Fibroblast of lung (primary cell): ENCODE measurements at regions not wholly inside any gene's neighbourhood (a gene's known extent, or its start where the extent isn't known, plus 50 kb on each side); places are given as distances from the start of the nearest gene placed in this dataset.

Experiments used
- DNase-seq, 2 donors: peaks; one replicate each; pipeline versions ENCODE4 v3.0.0 to v3.0.0-alpha.2; 2010; ENCODE audit warnings: low read depth in 2 of 2
- H2AFZ ChIP-seq: 2 replicates; pipeline ENCODE4 v1.5.1; 2012; ENCODE audit warnings: low read length, control low read depth, inconsistent platforms
- H3K27ac ChIP-seq: 2 replicates; pipeline ENCODE4 v1.5.1; 2011; ENCODE audit warnings: low read length, control low read depth; ENCODE audit not compliant: insufficient read depth
- H3K27me3 ChIP-seq: 2 replicates; pipeline ENCODE4 v1.5.1; 2011; ENCODE audit warnings: mild to moderate bottlenecking, low read length; ENCODE audit not compliant: control insufficient read depth, insufficient read depth
- H3K36me3 ChIP-seq: 2 replicates; pipeline ENCODE4 v1.5.1; 2011; ENCODE audit warnings: low read length; ENCODE audit not compliant: control insufficient read depth, insufficient read depth
- H3K4me1 ChIP-seq: 2 replicates; pipeline ENCODE4 v1.5.1; 2011; ENCODE audit warnings: low read length; ENCODE audit not compliant: control insufficient read depth, insufficient read depth; ENCODE audit errors: extremely low read depth
- H3K4me2 ChIP-seq: 2 replicates; pipeline ENCODE4 v1.5.1; 2011; ENCODE audit warnings: low read length, control low read depth; ENCODE audit not compliant: insufficient read depth; ENCODE audit errors: extremely low read depth
- H3K4me3 ChIP-seq, 4 experiments: fragments of 200-600 bp in 1 of 4; sonication (generic) in 1 of 4; replicated peaks in 1 of 4; 2 replicates each; pipeline ENCODE4 v1.5.1; 2011 to 2016; ENCODE audit warnings: low read length in 4 of 4, low read depth in 3 of 4, mild to moderate bottlenecking in 3 of 4, control low read depth in 2 of 4, inconsistent platforms in 1 of 4, mixed read lengths in 1 of 4; ENCODE audit not compliant: insufficient read depth in 1 of 4; ENCODE audit errors: control extremely low read depth in 1 of 4
- H3K79me2 ChIP-seq: 2 replicates; pipeline ENCODE4 v1.5.1; 2012; ENCODE audit warnings: mild to moderate bottlenecking, low read length, inconsistent platforms; ENCODE audit not compliant: control insufficient read depth, insufficient read depth
- H3K9ac ChIP-seq: 2 replicates; pipeline ENCODE4 v1.5.1; 2011; ENCODE audit warnings: mild to moderate bottlenecking, low read length, control low read depth; ENCODE audit not compliant: insufficient read depth
- H3K9me3 ChIP-seq: 2 replicates; pipeline ENCODE4 v1.5.1; 2012; ENCODE audit warnings: low read depth, low read length; ENCODE audit not compliant: control insufficient read depth, insufficient read depth
- H4K20me1 ChIP-seq: 2 replicates; pipeline ENCODE4 v1.5.1; 2011; ENCODE audit warnings: low read length; ENCODE audit not compliant: control insufficient read depth, insufficient read depth; ENCODE audit errors: extremely low read depth
- CTCF ChIP-seq, 2 donors: IDR thresholded peaks in 1 of 2; conservative IDR thresholded peaks in 1 of 2; 1 replicate in 1 of 2; 2 replicates in 1 of 2; pipeline ENCODE4 v1.5.1; 2011 to 2012; ENCODE audit warnings: low read length in 2 of 2, control low read depth in 1 of 2, inconsistent platforms in 1 of 2, low read depth in 1 of 2, mild to moderate bottlenecking in 1 of 2
- EZH2 ChIP-seq: IDR thresholded peaks from 2 replicates; pipeline ENCODE4 v1.5.1; 2012; ENCODE audit warnings: low read length, control low read depth, mild to moderate bottlenecking; ENCODE audit errors: missing control alignments

- H3K27ac ChIP-seq, result no peak overlapping the region
- H3K9ac ChIP-seq, result no peak overlapping the region
- DNase-seq, result no peak
- no peaks in the 10 kb centered on the region for H3K4me1 ChIP-seq
- TF ChIP-seq EZH2 (no peak), CTCF (conservative IDR thresholded peaks at IDR 0.05 in 1 of 2, IDR thresholded peaks at IDR 0.05 in 1 of 2; ENCODE audit: low read depth in 1 of 2, low read length in 2 of 2) (no peak)
- no peak overlapping the region for H3K4me3 ChIP-seq
- no peak overlapping the region for H2AFZ ChIP-seq
- H3K79me2 ChIP-seq, result no peaks in the 10 kb centered on the region
- no peaks in the 10 kb centered on the region for H3K36me3 ChIP-seq
- no peaks in the 10 kb centered on the region for H3K9me3 ChIP-seq
- H3K27me3 ChIP-seq, result no peaks in the 10 kb centered on the region
- H4K20me1 ChIP-seq, result no peaks in the 10 kb centered on the region
- H3K4me2 ChIP-seq, result no peak overlapping the region
Measured at GRCh38 chr12:111184161-111184560, 184.7 kb downstream of the PHETA1 start.

GRCh38 chr12:111183094-111183493, 185.8 kb downstream of the PHETA1 start:
- H4K20me1 ChIP-seq, result no peaks in the 10 kb centered on the region
- no peak overlapping the region for H3K4me2 ChIP-seq
- no peak for TF ChIP-seq EZH2
- H3K36me3 ChIP-seq, result no peaks in the 10 kb centered on the region
- H3K4me3 ChIP-seq, result no peak overlapping the region
- H2AFZ ChIP-seq, result no peak overlapping the region
- H3K27me3 ChIP-seq, result no peaks in the 10 kb centered on the region
- DNase-seq, result no peak
- no peak overlapping the region for H3K9ac ChIP-seq
- no peaks in the 10 kb centered on the region for H3K79me2 ChIP-seq
- no peaks in the 10 kb centered on the region for H3K4me1 ChIP-seq
- H3K27ac ChIP-seq, result no peak overlapping the region
- H3K9me3 ChIP-seq, result no peaks in the 10 kb centered on the region

GRCh38 chr12:111182382-111182781, 186.5 kb downstream of the PHETA1 start:
- Histone ChIP-seq H2AFZ (no peak overlapping the region), H3K36me3 (no peaks in the 10 kb centered on the region), H3K79me2 (no peaks in the 10 kb centered on the region), H3K4me2 (no peak overlapping the region), H3K27me3 (no peaks in the 10 kb centered on the region), H3K9ac (no peak overlapping the region), H3K4me1 (no peaks in the 10 kb centered on the region), H4K20me1 (no peaks in the 10 kb centered on the region), H3K9me3 (no peaks in the 10 kb centered on the region), H3K4me3 (no peak overlapping the region), H3K27ac (no peak overlapping the region)
- no peak for DNase-seq
- TF ChIP-seq EZH2, result no peak
- TF ChIP-seq CTCF (conservative IDR thresholded peaks at IDR 0.05 in 1 of 2, IDR thresholded peaks at IDR 0.05 in 1 of 2; ENCODE audit: low read depth in 1 of 2, low read length in 2 of 2), result no peak
